ENCODE measurements at regions not wholly inside any gene's neighbourhood (a gene's known extent, or its start where the extent isn't known, plus 50 kb on each side); places are given as distances from the start of the nearest gene placed in this dataset.

DNA sequence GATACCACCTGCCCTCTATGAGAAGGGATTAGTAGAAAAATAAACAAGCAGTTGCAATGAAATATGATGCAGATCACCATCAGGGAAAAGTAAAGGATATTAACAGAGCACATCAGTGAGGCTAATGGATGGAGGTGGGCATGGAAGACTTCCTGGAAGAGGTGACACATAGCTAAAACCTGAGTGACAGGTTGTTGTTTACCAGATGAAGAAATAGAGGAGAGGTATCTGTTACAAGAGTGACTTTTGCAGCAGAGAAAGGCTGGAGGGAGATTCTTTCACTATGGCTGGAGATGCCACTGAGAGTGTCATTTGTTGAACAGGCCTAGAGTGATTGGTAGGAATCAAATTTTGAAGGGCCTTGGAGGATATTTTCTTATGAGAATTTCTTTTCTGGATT lies 646.2 kb downstream of the GATA3 start:
- no peaks in the 10 kb centered on the region for H3K4me1 ChIP-seq
- no peaks in the 10 kb centered on the region for H3K36me3 ChIP-seq
- intact Hi-C loops (cut with DNase I), result no loop called here
- no peak overlapping the region for H3K4me3 ChIP-seq
- DNase-seq, result no peak
- TF ChIP-seq, protein P1, sequence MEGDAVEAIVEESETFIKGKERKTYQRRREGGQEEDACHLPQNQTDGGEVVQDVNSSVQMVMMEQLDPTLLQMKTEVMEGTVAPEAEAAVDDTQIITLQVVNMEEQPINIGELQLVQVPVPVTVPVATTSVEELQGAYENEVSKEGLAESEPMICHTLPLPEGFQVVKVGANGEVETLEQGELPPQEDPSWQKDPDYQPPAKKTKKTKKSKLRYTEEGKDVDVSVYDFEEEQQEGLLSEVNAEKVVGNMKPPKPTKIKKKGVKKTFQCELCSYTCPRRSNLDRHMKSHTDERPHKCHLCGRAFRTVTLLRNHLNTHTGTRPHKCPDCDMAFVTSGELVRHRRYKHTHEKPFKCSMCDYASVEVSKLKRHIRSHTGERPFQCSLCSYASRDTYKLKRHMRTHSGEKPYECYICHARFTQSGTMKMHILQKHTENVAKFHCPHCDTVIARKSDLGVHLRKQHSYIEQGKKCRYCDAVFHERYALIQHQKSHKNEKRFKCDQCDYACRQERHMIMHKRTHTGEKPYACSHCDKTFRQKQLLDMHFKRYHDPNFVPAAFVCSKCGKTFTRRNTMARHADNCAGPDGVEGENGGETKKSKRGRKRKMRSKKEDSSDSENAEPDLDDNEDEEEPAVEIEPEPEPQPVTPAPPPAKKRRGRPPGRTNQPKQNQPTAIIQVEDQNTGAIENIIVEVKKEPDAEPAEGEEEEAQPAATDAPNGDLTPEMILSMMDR (IDR thresholded peaks at IDR 0.05), result no peak
- TF ChIP-seq EP300 (IDR thresholded peaks at IDR 0.05), result no peak
- TF ChIP-seq POLR2A (IDR thresholded peaks at IDR 0.05), result no peak
- no peak for TF ChIP-seq POLR2AphosphoS5 (IDR thresholded peaks at IDR 0.05)
- no peaks in the 10 kb centered on the region for H3K27me3 ChIP-seq
- H3K27ac ChIP-seq, result no peak overlapping the region
- no peaks in the 10 kb centered on the region for H3K9me3 ChIP-seq

DNA sequence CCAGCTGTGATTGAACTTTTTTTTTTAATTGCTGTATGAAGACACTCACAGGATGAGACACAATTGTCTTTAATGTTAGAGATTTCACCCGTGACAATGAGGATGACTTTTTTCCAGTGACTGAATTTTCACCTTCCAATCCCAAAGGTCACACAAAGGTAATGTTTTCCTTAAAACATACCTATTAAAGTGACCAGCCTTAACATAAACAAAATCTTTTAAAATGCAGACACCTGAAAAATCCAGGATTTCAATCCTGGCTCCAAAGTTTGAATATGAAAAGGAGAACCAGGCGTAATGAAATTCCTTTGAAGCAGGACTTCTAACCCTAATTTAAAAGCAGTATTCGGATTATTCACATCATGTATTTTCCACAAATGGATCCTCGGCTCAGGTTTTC lies 647.7 kb downstream of the GATA3 start:
- H3K4me1 ChIP-seq, result no peaks in the 10 kb centered on the region
- intact Hi-C loops (cut with DNase I), result no loop called here
- H3K9me3 ChIP-seq, result no peaks in the 10 kb centered on the region
- no peaks in the 10 kb centered on the region for H3K36me3 ChIP-seq
- TF ChIP-seq EP300 (IDR thresholded peaks at IDR 0.05) (no peak), POLR2A (IDR thresholded peaks at IDR 0.05) (no peak), POLR2AphosphoS5 (IDR thresholded peaks at IDR 0.05) (no peak)
- TF ChIP-seq, protein P1 (IDR thresholded peaks at IDR 0.05), result no peak
- H3K4me3 ChIP-seq, result no peak overlapping the region
- 67 to 73% methylated on average over 4 of the region's 4 CpGs for WGBS, 2 donors
- H3K27me3 ChIP-seq, result no peaks in the 10 kb centered on the region
- no peak for DNase-seq
- H3K27ac ChIP-seq, result no peak overlapping the region

DNA sequence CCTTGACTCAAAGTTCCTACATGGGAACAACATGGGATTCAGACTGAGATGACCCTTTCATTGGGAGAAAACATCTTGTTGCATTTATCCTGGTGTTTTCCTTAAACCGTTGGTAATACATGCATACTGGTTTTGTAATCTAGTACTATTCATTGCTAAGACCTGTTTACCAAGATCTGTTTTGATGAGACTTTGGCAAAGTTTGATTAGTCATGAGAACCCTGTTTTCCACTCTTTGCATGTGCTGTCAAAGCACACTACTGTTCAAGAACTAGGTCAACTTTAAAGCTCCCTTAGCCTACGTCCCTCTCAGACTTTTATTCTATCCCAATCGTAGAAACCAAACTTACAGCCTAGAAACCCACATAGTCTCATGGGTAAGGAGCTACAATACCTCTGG lies 650.9 kb downstream of the GATA3 start:
- no peaks in the 10 kb centered on the region for H3K9me3 ChIP-seq
- no peak overlapping the region for H3K27ac ChIP-seq
- intact Hi-C loops (cut with DNase I), result no loop called here
- no peaks in the 10 kb centered on the region for H3K4me1 ChIP-seq
- TF ChIP-seq POLR2AphosphoS5 (IDR thresholded peaks at IDR 0.05) (no peak), POLR2A (IDR thresholded peaks at IDR 0.05) (no peak), EP300 (IDR thresholded peaks at IDR 0.05) (no peak)
- TF ChIP-seq, protein P1 (IDR thresholded peaks at IDR 0.05), result no peak
- no peaks in the 10 kb centered on the region for H3K27me3 ChIP-seq
- H3K36me3 ChIP-seq, result no peaks in the 10 kb centered on the region
- H3K4me3 ChIP-seq, result no peak overlapping the region
- WGBS, 2 donors, result 66 to 81% methylated on average over 3 of the region's 3 CpGs
- DNase-seq, result no peak

DNA sequence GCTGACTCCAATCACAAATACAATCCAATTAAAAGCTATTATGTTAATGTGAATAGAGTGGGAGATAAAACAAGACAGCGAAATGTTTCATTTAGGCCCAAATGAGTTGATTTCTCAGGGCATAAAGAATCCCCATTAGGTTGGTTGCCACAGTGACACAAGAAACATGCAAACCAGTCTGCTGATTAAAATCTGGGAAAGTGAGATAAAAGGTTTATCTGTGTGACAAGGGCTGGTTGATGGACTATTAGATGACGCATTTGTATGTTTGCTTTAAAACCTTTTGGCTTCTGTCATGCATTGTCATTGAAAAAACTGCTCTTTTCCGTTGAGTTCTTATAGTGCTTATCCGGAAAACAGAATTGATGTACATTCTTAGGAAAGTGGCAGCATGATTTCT lies 658.2 kb downstream of the GATA3 start:
- intact Hi-C loops (cut with DNase I), result no loop called here
- H3K36me3 ChIP-seq, result no peaks in the 10 kb centered on the region
- no peaks in the 10 kb centered on the region for H3K27me3 ChIP-seq
- no peaks in the 10 kb centered on the region for H3K9me3 ChIP-seq
- no peak for DNase-seq
- H3K4me3 ChIP-seq, result no peak overlapping the region
- no peaks in the 10 kb centered on the region for H3K4me1 ChIP-seq
- H3K27ac ChIP-seq, result no peak overlapping the region
- TF ChIP-seq, protein P1 (IDR thresholded peaks at IDR 0.05), result no peak
- TF ChIP-seq POLR2A (IDR thresholded peaks at IDR 0.05) (no peak), POLR2AphosphoS5 (IDR thresholded peaks at IDR 0.05) (no peak), EP300 (IDR thresholded peaks at IDR 0.05) (no peak)
- 59 to 80% methylated on average over 4 of the region's 4 CpGs for WGBS, 2 donors

DNA sequence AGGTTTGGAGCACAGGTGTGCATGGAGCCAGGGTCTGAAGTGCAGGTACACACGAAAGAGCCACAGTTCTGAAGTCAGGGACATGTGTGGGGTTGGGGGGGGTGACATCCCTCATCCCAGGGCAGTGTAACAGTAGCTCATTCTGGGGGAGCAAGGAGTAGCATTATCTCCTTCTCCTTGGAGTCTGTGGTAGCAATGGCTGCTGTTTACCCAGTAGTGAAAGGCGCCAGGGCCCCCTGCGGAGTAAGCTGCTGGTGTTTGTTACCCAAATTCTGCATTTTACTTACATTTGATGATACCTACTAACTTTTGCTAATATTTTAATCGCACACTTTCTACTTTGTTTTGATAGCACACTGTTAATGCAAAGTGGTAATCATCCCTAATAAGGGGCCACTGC lies 665.5 kb downstream of the GATA3 start:
- TF ChIP-seq EP300 (IDR thresholded peaks at IDR 0.05) (no peak), POLR2A (IDR thresholded peaks at IDR 0.05) (no peak), POLR2AphosphoS5 (IDR thresholded peaks at IDR 0.05) (no peak)
- TF ChIP-seq, protein P1 (IDR thresholded peaks at IDR 0.05), result no peak
- intact Hi-C loops (cut with DNase I), result no loop called here
- WGBS, 2 donors, result 78 to 86% methylated on average over 4 of the region's 4 CpGs
- no peak overlapping the region for H3K4me3 ChIP-seq
- H3K36me3 ChIP-seq, result no peaks in the 10 kb centered on the region
- no peak for DNase-seq
- no peaks in the 10 kb centered on the region for H3K4me1 ChIP-seq
- no peak overlapping the region for H3K27ac ChIP-seq
- peaks cover 0 to 6% (median 3%) of the 10 kb centered on the region in 4 donors for H3K9me3 ChIP-seq
- no peaks in the 10 kb centered on the region for H3K27me3 ChIP-seq
